ENCODE measurements at regions not wholly inside any gene's neighbourhood (a gene's known extent, or its start where the extent isn't known, plus 50 kb on each side); places are given as distances from the start of the nearest gene placed in this dataset.

GRCh38 chr2:23028106-23028505 lies 356.9 kb upstream of the KLHL29 start:
- TF ChIP-seq FOS (IDR thresholded peaks at IDR 0.05; ENCODE audit: low read depth, low read length) (no peak), POLR2A (IDR thresholded peaks at IDR 0.05; ENCODE audit: low read depth, low read length) (no peak), RAD21 (IDR thresholded peaks at IDR 0.05; ENCODE audit: low read length) (no peak)

All from IMR-90 (cell line).